GM18861 (cell line): ENCODE measurements at regions not wholly inside any gene's neighbourhood (a gene's known extent, or its start where the extent isn't known, plus 50 kb on each side); places are given as distances from the start of the nearest gene placed in this dataset.

Source experiments
- ATAC-seq: cut with Tn5 transposase; IDR thresholded peaks from one replicate; pipeline ENCODE4 v1.9.1; 2021; ENCODE audit not compliant: unreplicated experiment

DNA sequence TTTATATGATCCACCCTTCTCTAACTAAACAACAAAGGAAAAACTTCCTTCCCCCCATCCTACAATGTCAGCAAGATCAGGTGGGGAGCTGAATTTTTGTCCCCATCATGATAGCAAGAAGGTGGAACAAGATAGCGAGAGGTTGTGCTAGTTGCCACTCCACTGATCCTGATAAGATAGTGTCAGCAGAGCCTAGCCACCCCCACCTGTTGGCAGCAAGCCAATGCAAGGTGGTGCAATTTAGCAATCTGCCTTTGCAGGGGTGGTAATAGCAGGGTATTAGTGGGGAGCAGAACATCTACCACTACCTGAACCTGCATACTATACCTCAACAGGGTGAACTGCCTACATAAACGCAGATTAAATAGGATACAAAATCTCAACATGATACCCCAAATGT lies 80.2 kb upstream of the MAMLD1 start:
- ATAC-seq: no peak

DNA sequence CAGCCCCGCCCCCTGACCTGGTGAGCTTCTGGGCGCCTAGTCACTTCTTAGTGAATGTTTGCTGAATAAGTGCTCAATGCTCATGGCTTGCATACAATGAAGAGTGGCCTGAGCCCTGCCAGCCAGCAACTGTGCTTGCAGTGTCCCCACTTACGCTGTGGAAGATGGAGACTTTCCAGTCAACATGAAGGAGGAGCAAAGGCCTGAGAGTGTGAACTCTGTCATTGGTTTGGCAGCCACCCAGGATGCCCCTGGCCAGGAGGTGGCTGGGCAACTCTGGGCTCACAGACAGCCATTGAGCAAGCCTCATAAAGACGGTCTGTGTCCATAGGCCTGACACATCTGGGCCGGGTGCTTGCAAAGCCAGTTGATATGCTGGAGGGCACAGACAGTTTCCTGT lies 72.1 kb upstream of the MAMLD1 start:
- ATAC-seq: no peak

DNA sequence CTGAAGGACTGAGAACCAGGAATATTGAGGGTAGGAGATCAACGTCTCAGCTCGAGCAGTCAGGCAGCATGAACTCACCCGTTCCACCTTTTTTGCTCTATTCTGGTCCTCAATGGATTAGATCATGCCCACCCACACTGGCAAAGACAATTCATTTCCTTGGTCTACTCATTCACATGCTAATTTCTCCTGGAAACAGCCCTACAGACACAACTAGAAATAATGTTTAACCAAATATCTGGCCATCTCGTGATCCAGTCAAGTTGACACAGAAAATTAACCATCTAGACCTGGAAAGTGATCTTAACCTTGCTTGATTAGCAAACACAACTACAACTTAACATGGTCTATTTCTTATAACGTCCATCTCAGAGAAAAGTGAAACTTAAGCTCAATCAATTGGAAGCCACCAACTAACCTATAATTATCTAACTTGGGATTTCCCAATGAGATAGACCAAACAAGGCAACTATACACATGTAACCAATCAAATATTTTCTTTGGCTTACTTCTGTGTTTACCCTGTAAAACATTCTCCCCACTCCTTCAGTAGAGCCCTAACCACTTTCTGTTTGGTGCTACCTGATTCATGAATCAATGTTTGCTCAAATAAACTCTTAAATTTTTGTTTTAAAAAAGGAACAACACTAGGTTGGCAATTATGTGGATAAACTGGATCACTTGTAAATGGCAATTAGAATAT lies 69.7 kb upstream of the MAMLD1 start:
- ATAC-seq: no peak

DNA sequence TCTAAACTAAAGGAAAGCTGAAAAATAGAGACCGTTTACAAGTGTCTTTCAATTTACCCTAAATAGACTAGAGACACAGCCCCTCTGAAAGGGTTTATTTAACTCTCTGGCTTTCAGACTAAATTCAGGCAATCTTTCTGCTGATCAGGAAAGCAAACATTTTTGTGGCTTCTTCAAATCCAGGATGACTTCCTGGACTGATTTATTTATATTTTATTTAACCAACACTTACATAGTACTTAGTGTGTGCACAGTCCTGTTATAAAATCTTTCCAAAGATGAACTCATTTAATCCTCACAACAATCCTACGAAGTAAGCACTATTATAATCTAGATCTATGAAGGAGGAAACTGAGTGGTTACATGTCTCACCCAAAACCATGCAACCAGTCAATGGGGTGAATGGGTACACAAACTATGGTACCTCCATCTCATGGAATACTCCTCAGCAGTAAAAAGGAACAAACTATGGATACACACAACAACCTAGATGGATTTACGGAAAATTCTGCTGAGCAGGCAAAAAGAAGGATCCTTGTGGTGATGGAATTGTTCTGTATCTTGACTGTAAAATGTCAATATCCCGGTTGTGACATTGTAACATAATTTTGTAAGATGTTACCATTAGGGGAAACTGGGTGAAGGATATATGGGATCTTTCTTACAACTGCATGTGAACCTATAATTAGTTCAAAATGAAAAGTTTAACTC lies 64.1 kb upstream of the MAMLD1 start:
- ATAC-seq: no peak

DNA sequence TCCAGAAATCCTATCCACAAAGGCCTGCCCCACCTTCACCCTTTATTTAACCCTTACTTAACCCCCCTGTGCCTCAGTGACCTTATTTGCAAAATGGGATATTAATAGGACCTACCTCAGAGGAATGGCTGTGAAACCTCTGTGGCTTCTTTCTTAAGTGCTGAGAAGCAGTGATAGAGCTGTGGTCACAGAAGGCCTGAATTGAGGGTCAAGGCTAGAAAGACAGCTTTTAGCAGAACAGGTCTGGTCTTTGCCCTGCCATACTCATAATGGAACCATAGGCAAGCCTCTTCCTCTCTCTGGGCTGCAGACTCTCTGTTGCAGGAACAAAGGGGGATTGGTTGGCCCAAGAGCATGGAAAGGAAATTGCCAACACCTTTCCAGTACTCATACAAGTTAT lies 63.5 kb upstream of the MAMLD1 start:
- ATAC-seq: no peak

DNA sequence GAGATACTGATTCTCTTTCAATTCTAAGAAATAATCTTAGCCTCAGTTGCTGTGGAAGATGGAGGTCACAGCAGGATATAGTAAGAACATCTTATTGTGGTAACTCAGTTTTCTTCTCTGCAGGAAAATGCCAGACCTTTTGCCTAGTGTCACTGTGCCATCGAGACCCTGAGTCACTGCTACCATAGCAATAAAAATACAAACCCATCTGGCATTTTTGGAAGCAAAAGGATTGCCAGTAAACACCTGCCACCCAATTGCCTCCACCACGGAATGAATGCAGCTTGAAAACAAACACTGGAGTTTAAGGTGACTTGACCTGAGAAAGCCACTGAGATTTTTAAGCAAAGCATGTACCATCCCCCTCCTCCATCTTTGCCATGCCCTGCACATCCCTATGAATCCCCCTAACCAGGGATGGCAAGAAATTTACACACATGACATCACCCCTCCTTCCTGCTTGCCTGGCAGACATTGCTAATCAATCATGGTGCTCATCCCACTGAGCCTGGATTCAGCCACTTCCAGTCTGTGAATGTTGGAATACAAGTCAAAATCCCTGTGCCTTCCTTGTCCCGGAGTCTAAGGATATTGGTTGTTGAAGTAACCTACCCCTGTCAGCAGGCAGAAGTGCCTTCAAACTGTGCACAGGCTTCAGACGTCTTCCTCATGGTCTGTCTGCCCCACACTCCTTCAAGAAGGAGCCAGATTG lies 59.6 kb upstream of the MAMLD1 start:
- ATAC-seq: no peak

DNA sequence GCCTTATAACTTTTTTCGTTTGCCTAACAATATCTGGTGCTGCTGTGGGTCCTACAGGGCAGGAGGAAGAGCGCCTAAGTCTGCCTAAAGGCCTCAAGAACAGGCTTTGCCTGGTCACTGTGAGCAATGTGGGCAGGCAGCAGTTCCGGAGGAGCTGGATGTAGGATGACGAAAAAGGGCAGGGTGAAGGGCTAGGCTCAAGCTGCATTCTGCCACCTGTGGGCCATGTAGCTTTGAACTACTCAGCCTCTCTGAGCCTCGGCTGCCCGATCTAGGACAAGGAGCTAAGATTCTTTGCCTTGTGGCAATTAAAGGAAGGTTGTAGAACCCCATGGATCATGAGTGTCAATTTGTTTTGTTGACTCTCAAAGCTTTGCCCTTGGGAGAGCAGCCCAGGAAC lies 57.1 kb upstream of the MAMLD1 start:
- no peak for ATAC-seq

DNA sequence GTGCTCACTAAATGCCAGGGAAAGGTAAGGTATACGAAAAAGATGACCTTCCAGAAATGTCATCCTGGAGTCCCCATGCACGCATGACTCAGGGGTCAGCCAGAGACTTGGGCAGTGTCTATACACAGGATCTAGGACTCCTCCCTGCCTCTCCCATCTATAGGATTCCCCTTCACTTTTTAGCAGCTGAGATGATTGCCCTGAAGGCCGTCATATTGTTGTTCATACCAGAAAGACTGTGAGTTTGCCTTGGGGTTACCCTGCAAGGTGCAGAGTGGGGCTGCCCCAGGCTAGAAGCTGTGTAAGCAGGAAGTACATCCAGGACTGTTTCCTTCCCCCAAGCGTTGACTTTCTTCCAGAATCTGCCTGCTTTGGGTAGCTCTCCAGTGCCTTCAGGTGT lies 55.1 kb upstream of the MAMLD1 start:
- ATAC-seq: no peak

DNA sequence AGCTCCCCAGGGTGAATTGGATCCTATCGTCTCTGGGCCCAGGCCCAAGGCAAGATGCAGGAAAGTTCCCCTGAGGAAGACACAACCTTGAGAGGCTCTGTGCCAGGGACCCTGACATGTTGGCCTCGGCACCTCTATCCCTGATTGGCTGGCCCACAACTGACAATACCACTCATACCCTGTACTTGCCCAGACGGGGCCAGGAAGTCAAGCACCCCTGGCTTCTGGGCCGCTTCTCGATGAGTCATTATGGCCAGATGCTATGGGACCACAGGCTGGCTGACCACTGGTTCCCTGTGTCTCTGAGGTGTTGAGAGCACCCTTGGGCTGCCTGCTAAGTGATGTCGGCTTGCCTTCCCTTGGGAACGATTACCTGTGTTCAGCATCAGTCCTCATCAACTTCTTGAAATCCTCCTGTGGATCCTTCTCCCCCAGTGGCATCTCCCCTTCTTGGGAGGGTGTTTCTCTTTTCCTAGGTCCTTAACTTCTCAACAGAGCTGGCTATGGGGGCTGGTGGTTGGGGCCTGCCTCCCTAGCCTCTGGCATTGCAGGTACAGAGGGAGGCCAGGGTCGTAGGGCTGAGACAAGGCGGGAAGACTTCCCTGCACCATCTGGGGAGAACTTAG lies 54.5 kb upstream of the MAMLD1 start:
- ATAC-seq: no peak

DNA sequence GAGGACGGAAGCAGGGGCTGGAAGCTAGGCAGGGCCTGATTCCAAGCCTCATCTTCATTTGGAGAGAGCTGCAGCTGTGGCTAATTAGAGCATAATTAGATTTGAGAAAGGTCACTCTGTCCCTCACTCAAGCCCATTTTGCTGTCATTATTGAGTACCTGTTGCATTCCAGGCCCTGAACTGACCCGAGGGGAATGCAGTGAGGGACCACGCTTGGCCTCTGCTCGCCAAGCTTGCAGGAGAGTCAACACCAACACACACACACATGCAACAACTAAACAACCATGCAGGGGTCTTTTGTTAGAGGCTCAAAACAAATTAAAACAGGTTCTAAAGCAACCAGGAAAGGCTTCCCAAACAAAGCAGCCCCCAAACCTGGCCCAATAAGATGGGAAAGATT lies 52.7 kb upstream of the MAMLD1 start:
- ATAC-seq: no peak

DNA sequence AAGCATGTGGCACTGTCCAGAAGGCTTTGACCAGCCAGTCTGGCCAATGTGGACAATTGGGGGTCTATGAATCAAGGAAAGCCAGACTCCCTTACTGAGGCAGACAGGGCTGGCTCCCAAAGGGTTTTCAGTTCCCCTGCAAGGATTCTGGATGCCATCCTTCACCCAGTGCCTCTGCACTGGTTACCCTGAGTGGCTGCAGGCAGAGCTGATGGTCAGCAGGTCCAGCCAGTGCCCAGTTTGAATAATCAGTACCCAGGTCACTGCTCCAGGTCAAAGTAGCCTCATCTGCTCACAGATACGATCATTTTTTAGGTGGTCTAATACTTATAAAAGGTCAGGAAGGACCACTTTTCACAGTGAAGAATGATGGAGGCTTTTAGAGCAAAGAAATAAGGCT lies 52.2 kb upstream of the MAMLD1 start:
- ATAC-seq: no peak

DNA sequence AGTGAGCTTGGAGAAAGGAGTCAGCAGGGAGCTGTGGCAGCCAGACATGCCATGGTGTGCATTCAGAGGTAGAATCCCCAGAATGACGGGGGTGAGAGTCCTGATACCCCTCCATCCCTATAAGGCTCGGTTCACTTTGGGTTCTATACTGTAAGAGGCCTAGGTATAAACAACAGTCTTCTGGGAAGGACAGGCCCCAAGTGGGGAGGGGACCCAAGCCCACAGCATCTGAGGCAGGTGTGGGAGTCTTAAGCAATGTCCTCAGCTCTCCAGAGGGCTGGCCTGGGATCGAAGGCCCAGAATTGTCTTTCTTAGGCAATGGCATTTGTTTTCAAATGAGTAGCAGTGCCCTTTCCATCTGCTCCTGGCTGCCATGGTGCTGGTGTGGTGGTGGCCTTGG lies 50.2 kb upstream of the MAMLD1 start:
- ATAC-seq: no peak
